ENCODE measurements at regions not wholly inside any gene's neighbourhood (a gene's known extent, or its start where the extent isn't known, plus 50 kb on each side); places are given as distances from the start of the nearest gene placed in this dataset.
A peak's percentile ranks its signal among the peaks of the same experiment; 100 is the strongest.

DNA sequence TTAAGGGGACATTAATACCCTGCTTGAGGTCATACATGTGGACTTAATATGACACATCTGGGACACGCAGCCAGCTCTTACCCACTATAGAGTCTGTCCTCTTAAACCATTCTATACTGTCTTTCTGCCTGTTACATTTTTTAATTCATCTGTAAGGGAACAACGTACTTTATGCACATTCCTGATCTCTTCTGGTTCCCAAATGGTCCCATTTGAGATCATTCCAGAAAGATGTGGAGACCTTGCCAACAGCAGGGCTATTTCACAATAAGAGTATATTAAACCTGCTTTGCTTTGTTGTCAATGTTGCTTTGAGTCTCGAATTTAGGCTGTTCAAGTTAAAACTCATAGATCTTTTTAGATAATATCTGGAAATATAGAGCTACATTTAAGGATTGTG is 332.2 kb upstream of the RAG2 start:
- no peak for DNase-seq

DNA sequence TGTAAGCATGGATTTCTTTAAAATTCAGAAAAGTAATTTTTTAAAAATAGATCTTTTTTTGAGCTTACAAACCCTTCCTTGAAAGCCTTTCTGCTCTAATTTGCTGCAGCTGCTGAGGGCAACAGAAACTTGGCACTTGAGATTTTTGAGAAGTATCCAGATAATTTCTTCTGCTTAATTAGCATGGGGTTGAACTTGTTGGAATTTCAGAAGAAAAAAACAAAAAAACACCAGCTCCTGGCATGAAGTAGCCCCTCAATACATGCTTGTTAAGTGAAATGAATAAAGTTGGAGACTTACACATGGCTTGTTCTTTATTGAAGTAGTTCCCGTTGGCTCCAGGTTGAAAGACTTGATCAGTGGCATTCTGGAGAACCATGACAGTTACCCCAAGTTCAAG is 331.4 kb upstream of the RAG2 start:
- DNase-seq, result no peak

DNA sequence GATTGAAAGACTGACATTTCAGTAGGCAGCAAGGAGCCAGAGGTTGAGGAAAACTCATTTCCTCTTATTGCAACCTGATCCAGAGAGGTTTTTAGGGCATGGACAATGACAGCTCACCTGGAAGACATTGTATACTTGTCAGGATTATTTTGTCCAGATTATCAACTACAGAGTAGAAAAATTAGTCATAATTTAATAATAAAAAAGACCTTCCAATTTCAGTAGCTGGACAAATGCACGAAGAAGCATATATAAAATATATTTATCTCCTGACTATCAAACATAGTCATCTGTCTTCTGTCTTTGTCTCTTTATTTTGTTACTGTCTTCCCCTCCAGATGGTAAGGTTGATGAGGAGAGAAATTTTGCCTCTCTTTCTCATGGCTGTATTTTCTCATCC is 330.6 kb upstream of the RAG2 start:
- DNase-seq, result no peak

DNA sequence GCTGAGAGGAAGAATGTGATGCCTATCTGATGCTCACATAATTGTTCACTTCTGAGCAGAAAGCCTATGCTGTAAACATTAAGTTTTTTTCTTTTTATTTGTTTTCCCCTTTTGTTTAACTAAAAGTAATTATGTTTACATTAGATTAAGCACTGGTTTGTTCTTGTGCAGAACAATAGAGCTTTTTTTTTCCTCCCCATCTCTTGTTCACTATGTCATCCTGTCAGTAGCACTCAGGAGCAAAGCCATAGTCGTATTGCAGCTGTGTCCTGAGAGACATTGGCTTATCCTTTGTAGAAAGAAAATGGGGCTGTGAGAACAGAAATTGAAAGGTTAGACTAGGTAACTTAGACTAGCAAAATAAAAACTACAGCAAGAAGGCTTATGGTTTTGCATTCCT is 301.8 kb upstream of the RAG2 start:
- DNase-seq, result no peak

DNA sequence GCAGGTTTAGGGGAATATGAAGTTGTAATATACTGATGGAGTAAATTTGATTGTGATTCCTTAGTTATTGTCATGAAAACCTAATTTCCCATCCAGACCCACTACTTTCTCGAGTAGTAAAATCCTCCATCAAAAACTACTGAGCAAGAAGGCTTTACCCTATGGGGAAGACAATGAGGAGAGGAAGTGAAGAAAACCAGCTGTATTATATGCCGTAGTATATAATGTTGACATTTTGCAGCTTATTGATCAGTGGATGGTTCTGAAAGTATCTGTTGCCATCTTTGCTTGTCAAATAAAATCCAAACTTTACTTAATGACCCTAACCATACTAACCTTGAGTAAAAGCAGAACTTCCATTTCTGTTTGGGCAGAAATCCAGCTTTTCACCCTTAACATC is 292.8 kb upstream of the RAG2 start:
- no peak for DNase-seq

DNA sequence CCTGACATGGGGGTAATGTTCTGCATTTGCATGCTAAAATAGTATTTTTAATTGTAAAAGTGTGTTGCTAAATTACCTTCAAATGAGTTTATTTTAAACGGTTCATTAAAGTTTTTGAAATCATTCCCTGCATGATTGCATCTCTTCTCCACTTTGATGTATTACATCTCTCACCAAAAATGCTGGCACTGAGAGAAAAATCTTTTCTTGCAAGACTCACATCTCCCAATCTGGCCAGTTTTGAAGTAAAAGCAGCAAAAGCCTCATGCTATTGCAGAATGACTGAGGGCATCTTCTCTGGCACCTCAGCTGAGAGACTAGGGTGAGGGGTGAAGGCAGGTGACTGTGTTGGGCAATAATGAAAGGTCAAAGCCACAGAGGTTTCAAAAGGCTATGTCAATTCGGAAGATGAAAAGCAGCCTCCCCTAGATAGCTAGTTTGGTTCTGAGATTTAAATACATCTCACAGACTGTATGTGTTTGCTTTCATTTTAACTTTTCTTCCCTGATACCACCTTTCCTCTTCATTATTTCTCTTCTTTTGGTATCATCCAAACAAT is 292.2 kb upstream of the RAG2 start:
- DNase-seq, result no peak

DNA sequence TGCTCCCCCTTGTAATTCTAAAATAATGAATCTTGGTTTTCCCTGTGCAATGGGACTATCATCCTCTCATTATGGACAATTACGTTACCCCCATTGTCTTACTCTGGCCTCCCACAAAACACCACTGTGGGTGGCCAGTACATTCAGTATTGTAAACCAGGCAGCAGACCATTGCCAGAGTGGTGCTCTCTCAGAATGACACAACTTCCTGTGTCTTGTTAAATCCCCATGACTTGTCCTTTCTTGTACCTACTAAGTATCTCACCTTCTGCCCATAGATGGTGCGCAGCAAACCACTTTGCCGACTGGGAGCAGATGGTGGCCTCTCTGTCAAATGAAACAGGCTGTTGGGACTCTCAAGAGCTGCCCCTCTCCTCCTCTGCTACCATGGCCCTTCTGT is 287.1 kb upstream of the RAG2 start:
- no peak for DNase-seq

DNA sequence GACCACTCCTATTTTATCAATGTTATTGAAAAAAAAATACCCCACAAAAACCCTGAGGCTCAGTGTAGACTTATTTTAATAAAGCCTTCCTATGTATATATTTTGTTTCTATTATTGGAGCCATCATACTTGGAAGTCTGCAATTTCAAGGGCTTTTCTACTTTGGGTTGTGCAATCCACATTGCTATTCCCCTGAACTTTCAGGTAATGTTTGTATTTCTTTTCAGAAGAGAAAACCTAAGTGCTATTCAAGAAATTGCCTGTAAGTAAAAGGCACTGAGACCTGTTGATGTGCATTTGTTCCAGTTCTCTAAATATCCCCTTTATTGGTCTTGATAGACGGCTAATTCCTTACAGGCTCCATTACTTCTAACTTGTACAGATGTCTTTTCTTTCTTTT is 280.7 kb upstream of the RAG2 start:
- no peak for DNase-seq

DNA sequence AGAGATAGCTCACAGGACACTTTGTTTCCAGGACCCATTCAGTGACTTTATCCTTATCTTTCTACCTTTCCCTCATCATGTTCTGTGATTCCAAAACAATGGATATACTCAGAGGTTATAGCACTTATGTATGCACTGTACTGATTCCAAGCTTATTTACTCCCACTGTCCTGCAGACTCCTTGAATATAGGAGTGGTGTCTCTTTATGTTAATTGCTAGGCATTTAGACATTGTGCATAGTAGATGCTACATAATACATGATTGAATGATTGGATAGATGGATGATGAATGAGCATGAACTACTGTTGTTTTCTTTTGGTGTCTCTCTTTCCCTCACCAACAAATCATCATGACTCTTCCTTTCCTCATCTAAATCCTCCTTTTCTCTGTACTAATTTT is 279.1 kb upstream of the RAG2 start:
- DNase-seq, result no peak

DNA sequence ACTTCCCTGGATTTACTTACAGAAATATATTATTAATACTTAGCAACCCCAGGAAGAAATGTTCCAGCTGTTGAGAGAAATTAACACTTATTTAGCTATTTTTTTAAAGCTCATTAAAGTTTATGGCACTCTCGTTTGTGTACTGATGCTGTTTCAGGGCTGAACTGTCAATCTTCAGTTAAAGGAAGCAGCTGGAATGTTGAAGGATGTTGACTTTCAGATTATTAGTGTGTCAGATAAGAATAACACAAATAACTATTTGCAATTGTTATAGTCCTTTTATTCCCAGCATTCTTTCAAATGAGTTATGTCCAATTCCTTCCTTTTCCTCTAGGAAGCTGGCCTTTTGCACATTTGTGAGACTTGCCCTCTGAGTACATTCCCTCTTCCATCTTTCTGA is 278.2 kb upstream of the RAG2 start:
- DNase-seq, result no peak

DNA sequence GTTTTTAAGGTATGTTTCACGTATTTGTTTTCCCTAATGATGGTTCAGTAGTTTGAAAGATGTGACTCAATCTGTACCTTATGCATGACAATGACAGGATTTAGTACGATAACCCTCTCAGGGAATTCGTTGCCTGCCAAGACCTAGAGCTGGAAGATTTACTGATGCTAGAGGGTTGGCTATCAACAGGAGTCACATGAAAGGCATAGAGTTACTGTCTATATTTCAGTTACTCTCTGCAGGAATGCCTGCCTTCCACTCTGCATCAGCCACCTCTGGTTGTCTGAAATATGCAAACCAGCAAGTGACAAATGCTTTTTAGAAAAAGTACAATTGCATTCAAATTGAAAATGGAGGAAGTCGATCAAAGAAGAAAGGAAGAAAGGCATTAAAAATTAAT is 276.3 kb upstream of the RAG2 start:
- DNase-seq, result no peak

DNA sequence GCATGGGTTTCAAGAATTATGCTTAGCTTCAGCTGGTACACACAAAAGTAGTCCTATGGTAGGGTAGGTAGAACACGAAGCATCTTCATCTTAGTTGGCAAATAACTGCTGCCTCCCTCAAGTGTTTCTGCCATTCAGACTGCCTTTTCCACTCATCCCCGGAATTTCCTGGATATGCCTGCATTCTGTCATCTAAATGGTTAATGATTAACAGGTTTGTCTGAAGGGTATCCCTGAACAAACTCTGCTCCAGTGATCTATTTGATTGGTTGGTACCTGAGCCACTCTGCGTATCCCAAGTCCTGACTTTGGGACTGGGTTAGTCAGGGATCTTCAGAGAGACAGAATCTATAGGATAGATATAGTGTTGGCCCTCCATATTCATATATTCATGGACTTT is 272.3 kb upstream of the RAG2 start:
- DNase-seq, result no peak

DNA sequence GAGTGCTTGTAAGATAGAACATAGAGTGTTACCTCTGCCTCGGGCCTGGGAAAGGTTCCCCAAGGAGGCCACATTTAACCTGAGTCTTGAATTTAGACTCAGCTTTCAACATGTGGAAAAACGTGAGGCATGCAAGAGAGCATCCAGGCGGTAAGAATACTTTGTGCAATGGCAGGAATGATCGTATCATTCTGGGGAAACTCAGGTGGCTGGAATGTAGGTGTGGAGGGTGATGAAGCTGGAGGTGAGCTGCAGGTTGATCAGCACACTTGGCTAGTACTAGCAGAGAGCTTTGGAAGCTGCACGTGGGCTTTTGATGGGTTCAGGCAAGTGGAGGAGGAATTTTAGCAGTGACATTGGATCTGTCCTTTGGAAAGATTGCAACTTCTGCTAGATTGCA is 270.3 kb upstream of the RAG2 start:
- DNase-seq, result no peak

DNA sequence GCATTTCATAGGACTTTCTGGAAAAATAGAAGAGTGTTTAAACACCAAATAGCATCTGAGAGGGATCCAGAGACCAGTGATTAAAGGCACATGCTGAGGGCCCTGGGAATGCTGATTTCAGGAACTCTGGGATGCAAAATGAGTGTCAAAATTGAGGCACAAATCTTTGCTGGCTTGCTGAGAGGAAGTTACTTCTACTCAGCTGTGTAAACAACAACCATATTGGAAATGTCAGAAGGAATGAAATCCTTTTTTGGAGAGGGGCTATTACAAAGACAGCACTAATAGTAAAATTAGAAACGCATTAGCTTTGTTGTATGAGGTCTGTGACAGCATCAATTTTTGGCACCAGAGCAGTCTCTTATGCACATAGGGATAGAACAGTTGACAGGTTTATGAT is 267.8 kb upstream of the RAG2 start:
- DNase-seq, result no peak

DNA sequence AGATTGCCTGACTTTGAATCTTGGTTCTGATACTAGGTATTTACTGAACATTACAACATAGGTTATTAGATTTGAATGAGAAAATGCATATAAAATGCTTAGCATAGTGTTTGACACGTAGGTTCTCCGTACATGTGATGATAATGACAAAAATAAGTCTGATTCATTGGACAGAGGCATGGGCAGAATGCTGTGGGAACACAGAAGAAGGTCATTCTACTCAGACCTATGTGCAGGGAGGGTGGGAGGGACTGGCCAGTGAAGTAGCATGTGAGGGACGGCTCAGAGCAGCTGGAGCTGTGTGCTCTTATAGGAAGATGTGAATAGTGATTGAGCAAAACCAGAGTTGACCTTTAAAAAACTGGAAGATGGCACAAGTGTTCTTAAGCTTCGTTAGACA is 256.8 kb upstream of the RAG2 start:
- no peak for DNase-seq

DNA sequence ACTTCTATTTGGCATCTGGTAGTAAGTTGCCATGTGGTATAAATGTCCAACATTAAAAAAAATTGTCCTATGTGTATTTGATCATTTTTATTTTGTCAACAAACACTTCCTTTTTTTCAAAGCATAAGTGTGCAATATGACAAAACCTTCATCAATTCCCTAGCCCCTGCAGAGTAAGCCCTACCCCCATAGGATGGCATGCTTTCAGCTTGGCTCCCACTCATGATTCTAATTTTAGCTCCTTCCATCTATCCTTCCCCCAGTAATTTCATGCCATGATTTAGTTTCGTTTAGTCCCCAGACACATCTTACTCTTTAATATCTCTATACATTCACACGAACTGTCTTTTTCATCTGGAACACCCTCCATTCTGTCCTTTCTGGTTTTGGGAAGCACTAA is 250.6 kb upstream of the RAG2 start:
- no peak for DNase-seq

DNA sequence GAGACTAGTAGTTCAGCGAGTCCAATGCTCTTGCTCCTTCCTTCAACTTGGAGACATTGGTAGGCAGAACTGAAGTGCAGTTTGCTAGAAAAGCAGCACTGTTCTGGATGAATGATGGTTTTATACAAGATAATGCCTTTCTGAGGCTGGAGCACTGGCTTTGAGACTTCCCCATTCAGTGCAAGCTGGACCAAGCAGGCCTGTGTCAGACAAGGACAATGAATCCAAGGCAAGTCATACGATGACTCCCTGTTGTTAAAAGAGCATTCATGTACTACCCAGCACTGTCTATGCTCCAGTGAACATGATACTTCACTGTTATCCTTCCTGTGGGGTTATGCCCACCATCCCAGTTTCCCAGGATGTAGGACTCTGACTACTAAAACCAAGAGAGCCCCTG is 242.3 kb upstream of the RAG2 start:
- no peak for DNase-seq

DNA sequence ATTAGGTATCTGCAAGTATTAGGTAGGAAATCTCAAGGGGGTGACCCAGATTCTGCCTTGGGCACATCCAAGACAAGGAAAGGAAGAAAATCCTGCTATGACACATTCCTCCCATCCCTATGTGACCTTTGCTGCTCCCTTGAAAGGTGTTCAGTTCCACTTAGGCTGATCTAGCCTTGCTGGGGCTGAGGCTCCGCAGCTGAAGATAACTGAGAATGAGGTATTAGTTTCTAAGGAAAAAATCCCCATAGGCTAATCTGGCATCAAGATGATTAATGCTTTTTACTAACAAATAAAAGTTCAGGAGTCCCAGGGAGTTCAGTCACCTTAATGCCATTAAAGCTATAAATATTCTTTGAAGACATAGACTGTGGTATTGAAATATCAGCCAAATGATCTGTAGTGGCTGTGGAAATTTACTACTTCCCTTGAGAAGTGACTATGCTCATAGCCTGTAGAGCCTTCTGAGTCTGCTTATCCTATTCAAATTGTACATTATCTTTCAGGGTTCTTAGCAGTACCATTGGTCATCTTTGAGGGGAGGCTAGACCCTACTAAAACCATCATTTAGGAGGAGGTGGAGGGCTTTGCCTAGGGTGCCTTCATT is 239.9 kb upstream of the RAG2 start:
- no peak for DNase-seq

DNA sequence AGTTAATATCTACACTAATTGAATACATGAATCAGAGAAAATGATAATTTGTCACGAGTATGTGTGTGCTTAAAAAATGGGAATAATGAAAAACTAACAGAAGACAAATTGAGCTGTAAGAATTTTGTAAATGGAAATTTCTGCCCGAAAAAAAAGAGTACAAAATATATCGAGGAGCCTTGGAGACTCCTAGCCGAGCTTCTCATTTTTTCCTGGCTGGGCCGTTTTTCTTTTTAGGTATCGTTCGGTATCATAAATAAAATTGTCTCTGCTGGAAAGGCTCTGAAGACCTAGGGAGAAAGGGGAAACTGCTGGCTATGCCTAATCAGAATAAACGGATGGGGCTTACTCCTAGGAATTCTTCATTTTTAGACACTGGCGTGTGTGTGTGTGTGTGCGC is 227.2 kb upstream of the RAG2 start:
- DNase-seq, result no peak

DNA sequence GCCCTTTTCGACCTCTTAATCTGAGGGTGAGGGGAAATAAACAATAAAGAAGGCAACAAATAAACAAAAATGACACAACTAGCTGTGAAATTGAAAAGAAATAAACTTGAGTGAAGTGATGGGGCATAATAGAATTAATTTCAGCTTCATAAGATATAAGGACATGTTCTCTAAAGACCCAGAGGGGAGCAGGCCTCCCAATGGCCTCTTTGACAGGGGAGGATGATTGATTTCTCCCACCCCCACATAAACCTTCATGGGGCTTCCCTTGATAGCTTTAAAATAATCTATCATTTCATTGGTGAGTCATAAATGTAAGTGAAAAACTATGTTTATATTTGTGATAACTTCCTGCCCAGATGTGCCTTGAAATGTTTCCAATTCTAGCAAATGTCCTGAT is 226.3 kb upstream of the RAG2 start:
- no peak for DNase-seq

DNA sequence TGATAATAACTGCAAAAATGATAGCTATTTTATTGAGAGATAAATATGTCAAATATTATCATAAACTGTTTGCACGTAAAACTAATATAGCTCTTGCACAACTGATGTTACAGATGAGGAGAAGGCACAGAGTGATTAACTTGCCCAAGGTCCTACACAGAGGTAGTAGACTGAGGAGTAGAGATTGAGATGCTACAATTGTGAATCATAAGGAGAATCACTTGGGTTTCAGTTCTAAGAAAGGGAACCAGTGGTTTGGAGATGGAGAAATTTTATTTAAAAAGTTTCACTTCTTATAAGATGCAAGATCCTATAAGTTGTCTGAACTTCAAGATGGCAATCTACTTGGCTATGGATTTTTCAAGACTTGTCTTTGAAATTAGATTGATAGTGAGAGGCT is 224.8 kb upstream of the RAG2 start:
- no peak for DNase-seq

DNA sequence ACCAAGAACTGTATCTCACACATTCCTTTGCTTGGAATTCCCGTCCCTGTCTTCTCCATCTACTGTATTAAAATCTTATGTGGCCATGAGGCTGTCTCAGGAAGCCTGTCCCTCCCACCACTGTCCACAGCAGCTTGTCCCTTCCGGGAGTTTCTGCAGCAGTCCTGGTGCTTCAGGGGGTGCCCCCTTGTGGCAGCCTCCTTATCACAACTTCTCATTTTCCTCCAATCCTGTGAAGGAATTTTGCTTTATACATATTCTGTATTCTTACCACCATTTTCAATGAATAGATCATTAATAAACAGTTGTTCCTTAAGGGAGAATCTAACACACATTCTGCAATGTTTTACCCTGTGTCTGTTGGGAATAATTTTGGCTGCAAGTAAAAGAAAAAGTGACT is 220.4 kb upstream of the RAG2 start:
- DNase-seq, result peak; percentile 11

DNA sequence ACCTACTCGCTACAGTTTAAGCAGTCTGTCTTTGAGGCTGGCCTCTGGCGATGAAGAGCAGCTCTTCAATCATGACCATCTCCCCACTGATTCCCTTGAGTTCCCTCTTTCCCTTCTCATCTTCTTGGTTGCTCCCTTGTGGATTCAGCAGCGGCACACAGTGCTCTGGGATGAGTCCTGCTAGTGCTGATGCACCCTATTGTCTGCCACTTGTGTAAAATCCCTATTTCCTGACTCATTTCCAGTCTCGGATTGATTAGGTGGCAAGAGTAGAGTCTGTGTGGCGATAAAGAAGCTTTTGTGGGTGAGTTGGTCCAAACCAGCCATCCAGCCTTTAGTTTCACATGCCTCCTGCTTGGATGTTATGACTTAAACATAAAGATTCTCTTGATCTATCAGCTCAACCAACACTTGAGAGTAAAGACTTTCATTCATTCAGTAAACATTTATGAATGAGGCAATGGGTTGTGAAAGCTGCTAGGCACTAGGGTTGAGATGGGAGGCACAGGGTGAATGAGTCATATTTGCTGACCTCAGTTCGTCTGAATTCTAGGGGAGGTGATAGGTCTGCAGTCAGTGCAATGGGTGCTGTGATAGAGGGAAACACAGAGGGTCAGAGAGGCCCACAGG is 219.4 kb upstream of the RAG2 start:
- no peak for DNase-seq

DNA sequence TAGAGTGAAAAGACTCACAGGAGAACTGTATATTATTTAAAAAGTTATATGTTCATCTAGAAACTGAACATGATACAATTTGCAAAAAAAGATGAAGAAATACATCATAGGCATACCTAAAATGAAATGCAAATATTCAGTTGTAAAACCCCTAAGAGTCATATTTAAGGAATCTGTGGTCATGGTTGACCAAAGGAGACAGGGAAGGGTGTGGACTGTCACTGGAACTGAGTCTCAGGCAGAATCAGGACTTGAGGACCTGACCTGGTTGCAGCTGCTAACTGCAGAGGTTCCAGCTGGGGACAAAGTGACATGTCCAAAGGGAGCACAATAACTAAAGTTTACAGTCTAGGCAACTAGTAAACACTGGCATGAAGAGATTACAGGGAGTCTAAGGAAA is 211.3 kb upstream of the RAG2 start:
- DNase-seq, result no peak

DNA sequence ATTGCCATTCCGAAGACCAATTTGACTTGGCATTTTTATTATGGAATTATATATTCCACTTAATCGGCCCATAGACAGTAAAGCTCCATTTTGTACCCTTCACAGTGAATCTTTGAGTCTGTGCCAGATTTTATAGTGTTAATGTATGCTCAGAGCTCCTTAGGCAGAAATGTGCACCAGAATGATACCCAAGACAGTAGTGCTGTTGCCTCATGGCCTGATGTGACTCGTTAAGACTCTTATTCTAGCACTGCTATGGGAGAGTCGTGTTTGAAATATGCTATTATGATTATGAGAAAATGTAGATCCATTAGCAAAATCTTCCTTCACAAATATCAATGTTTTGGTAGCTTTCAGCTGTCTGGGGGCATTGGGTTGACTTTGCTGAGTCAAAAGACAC is 209.8 kb upstream of the RAG2 start:
- DNase-seq, result no peak

Measured in hematopoietic multipotent progenitor cell treated with erythropoietin and hydrocortisone succinate and interleukin-3 and kit ligand, for 8 days (in vitro differentiated cells).